ENCODE measurements at regions not wholly inside any gene's neighbourhood (a gene's known extent, or its start where the extent isn't known, plus 50 kb on each side); places are given as distances from the start of the nearest gene placed in this dataset.

DNA sequence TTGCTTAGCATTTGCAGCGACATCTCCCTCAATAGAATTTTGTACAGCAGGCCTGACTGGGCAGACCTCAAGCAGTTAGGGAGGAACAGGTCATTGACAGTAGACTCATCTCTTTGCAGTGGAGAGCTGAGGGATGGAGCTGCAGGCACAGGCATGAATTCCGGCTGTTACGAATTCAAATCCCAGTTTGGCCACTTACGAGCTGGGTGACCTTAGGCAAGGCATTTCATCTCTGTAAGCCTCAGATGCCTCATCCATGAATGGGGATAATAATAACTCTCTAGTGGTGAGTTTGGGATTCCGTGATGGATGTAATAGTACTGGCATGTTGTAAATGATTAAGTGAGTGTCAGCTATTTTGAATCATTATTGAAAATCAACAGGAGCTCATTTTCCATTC is 195.3 kb downstream of the SEMA6A start (continued):
- TF ChIP-seq, protein P1, sequence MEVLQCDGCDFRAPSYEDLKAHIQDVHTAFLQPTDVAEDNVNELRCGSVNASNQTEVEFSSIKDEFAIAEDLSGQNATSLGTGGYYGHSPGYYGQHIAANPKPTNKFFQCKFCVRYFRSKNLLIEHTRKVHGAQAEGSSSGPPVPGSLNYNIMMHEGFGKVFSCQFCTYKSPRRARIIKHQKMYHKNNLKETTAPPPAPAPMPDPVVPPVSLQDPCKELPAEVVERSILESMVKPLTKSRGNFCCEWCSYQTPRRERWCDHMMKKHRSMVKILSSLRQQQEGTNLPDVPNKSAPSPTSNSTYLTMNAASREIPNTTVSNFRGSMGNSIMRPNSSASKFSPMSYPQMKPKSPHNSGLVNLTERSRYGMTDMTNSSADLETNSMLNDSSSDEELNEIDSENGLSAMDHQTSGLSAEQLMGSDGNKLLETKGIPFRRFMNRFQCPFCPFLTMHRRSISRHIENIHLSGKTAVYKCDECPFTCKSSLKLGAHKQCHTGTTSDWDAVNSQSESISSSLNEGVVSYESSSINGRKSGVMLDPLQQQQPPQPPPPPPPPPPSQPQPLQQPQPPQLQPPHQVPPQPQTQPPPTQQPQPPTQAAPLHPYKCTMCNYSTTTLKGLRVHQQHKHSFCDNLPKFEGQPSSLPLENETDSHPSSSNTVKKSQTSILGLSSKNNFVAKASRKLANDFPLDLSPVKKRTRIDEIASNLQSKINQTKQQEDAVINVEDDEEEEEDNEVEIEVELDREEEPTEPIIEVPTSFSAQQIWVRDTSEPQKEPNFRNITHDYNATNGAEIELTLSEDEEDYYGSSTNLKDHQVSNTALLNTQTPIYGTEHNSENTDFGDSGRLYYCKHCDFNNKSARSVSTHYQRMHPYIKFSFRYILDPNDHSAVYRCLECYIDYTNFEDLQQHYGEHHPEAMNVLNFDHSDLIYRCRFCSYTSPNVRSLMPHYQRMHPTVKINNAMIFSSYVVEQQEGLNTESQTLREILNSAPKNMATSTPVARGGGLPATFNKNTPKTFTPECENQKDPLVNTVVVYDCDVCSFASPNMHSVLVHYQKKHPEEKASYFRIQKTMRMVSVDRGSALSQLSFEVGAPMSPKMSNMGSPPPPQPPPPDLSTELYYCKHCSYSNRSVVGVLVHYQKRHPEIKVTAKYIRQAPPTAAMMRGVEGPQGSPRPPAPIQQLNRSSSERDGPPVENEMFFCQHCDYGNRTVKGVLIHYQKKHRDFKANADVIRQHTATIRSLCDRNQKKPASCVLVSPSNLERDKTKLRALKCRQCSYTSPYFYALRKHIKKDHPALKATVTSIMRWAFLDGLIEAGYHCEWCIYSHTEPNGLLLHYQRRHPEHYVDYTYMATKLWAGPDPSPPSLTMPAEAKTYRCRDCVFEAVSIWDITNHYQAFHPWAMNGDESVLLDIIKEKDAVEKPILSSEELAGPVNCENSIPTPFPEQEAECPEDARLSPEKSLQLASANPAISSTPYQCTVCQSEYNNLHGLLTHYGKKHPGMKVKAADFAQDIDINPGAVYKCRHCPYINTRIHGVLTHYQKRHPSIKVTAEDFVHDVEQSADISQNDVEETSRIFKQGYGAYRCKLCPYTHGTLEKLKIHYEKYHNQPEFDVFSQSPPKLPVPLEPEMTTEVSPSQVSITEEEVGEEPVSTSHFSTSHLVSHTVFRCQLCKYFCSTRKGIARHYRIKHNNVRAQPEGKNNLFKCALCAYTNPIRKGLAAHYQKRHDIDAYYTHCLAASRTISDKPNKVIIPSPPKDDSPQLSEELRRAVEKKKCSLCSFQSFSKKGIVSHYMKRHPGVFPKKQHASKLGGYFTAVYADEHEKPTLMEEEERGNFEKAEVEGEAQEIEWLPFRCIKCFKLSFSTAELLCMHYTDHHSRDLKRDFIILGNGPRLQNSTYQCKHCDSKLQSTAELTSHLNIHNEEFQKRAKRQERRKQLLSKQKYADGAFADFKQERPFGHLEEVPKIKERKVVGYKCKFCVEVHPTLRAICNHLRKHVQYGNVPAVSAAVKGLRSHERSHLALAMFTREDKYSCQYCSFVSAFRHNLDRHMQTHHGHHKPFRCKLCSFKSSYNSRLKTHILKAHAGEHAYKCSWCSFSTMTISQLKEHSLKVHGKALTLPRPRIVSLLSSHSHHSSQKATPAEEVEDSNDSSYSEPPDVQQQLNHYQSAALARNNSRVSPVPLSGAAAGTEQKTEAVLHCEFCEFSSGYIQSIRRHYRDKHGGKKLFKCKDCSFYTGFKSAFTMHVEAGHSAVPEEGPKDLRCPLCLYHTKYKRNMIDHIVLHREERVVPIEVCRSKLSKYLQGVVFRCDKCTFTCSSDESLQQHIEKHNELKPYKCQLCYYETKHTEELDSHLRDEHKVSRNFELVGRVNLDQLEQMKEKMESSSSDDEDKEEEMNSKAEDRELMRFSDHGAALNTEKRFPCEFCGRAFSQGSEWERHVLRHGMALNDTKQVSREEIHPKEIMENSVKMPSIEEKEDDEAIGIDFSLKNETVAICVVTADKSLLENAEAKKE (CRISPR knock-in tag; IDR thresholded peaks at IDR 0.05): no peak
- TF ChIP-seq, protein P2, sequence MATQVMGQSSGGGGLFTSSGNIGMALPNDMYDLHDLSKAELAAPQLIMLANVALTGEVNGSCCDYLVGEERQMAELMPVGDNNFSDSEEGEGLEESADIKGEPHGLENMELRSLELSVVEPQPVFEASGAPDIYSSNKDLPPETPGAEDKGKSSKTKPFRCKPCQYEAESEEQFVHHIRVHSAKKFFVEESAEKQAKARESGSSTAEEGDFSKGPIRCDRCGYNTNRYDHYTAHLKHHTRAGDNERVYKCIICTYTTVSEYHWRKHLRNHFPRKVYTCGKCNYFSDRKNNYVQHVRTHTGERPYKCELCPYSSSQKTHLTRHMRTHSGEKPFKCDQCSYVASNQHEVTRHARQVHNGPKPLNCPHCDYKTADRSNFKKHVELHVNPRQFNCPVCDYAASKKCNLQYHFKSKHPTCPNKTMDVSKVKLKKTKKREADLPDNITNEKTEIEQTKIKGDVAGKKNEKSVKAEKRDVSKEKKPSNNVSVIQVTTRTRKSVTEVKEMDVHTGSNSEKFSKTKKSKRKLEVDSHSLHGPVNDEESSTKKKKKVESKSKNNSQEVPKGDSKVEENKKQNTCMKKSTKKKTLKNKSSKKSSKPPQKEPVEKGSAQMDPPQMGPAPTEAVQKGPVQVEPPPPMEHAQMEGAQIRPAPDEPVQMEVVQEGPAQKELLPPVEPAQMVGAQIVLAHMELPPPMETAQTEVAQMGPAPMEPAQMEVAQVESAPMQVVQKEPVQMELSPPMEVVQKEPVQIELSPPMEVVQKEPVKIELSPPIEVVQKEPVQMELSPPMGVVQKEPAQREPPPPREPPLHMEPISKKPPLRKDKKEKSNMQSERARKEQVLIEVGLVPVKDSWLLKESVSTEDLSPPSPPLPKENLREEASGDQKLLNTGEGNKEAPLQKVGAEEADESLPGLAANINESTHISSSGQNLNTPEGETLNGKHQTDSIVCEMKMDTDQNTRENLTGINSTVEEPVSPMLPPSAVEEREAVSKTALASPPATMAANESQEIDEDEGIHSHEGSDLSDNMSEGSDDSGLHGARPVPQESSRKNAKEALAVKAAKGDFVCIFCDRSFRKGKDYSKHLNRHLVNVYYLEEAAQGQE (IDR thresholded peaks at IDR 0.05; ENCODE audit: unreplicated experiment): no peak
- TF ChIP-seq POLR2AphosphoS5 (IDR thresholded peaks at IDR 0.05; ENCODE audit: low read depth) (no peak), ZNF331 (CRISPR knock-in tag; IDR thresholded peaks at IDR 0.05; ENCODE audit: low read depth) (no peak), STAT1 (IDR thresholded peaks at IDR 0.05; ENCODE audit: unreplicated experiment) (no peak), ZNF114 (CRISPR knock-in tag; IDR thresholded peaks at IDR 0.05) (no peak), CREB1 (CRISPR knock-in tag; IDR thresholded peaks at IDR 0.05; ENCODE audit: low read depth) (no peak), EZH2 (IDR thresholded peaks at IDR 0.05; ENCODE audit: low read depth, unreplicated experiment) (no peak)

Measured in GM23338 (cell line).